ENCODE measurements at regions not wholly inside any gene's neighbourhood (a gene's known extent, or its start where the extent isn't known, plus 50 kb on each side); places are given as distances from the start of the nearest gene placed in this dataset.
A peak's percentile ranks its signal among the peaks of the same experiment; 100 is the strongest.

DNA sequence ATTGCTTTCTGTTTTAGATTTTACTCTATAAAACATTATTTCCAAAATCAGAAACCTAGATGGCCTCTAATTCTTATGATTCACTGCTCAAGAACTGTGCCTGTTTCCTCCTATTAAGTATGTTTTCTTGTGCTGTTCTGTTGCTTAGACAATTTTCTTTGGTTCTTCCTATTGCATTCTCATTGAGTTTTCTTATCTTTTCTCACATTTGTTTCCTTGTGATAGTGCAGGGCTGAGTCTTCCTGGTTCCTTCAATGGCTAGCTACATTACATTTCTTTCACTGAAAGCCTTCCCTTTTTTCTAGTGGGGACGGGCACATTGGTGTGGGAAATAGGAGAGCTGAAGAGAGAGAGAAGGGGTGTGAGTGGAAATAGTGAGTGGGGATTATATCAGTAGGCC lies 183.4 kb downstream of the CALCRL start:
- no peaks in the 10 kb centered on the region for H3K36me3 ChIP-seq (ENCODE audit: control insufficient read depth in 2 of 2, insufficient read depth in 1 of 2, low read length in 2 of 2)
- no peak overlapping the region for H3K27ac ChIP-seq (ENCODE audit: extremely low read depth, low read depth, low read length)
- ChIA-PET POLR2A (no interaction called here), CTCF (interaction anchor here (0.6 kb wide), 1 partner anchor 1311 kb away, joined by 3 read pairs; no protein-coding TSS in a partner anchor)
- H3K9me3 ChIP-seq (ENCODE audit: control insufficient read depth, insufficient read depth, low read depth, low read length) = no peaks in the 10 kb centered on the region
- H3K4me3 ChIP-seq (ENCODE audit: low read depth, low read length) = no peak overlapping the region
- TF ChIP-seq SCRT2 (tag by site-specific recombination; IDR thresholded peaks at IDR 0.05) = no peak
- TF ChIP-seq ZNF274 (IDR thresholded peaks at IDR 0.05; ENCODE audit: low read length) = no peak
- TF ChIP-seq ZNF274 (tag by site-specific recombination; IDR thresholded peaks at IDR 0.05; ENCODE audit: borderline replicate concordance) = no peak
- no peak for TF ChIP-seq ZBTB8A (tag by site-specific recombination; IDR thresholded peaks at IDR 0.05)
- no peak for TF ChIP-seq ZNF555 (tag by site-specific recombination; conservative IDR thresholded peaks at IDR 0.05)
- no peak for TF ChIP-seq ZNF19 (tag by site-specific recombination; IDR thresholded peaks at IDR 0.05; ENCODE audit: low read depth)
- no peak for TF ChIP-seq ZBTB21 (tag by site-specific recombination; IDR thresholded peaks at IDR 0.05)
- no peaks in the 10 kb centered on the region for H3K4me1 ChIP-seq (ENCODE audit: control insufficient read depth, insufficient read depth, low read length)

DNA sequence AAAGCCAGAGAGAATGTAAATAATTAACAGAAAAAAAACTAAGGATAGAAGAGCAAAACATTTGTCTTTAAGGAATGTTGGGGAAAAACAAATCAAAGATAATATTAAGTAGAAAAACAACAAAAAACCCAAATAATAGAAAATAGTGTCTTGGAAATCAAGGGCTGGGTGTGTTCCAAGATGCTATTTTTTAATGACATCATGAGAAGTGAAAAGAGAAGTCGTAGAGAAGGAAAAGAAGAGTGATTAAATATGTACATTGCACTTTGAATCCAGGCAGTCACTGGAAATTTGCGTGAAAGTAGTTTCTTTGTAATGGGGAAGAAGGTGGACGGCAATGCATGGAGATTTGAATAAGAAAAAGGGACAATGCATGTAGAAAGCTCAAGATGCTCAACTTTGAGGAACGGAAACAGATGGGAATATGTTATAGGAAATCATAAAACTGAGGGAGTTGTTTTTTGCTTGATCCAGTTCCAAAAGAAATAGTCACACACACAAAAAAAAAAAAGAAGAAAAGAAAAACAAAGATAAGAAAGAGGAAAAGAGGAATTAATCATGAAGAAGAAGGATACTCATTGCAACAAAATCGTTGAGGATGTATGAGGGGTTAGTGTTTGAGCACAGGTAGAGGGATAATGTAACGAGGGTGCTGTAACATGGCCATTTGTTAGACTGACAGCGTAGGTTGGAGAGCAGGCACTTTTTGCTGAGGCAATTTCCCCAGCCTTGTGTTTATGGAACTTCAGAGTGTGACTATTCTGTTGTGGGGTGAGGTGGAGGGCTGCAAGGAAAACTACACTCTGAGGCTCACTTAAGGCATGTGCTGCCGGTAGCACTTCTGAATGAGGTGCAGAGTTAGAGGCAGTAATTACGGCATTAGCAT lies 184.1 kb downstream of the CALCRL start:
- ChIA-PET CTCF (interaction anchor here (0.6 kb wide), 1 partner anchor 94 kb away, joined by 3 read pairs; no protein-coding TSS in a partner anchor), POLR2A (no interaction called here)
- no peaks in the 10 kb centered on the region for H3K36me3 ChIP-seq (ENCODE audit: control insufficient read depth in 2 of 2, insufficient read depth in 1 of 2, low read length in 2 of 2)
- H3K4me1 ChIP-seq (ENCODE audit: control insufficient read depth, insufficient read depth, low read length) = no peaks in the 10 kb centered on the region
- H3K9me3 ChIP-seq (ENCODE audit: control insufficient read depth, insufficient read depth, low read depth, low read length) = no peaks in the 10 kb centered on the region
- TF ChIP-seq FEZF1 (tag by site-specific recombination; IDR thresholded peaks at IDR 0.05) = no peak
- no peak for TF ChIP-seq ZIC2 (tag by site-specific recombination; IDR thresholded peaks at IDR 0.05)
- no peak for TF ChIP-seq ZNF555 (tag by site-specific recombination; conservative IDR thresholded peaks at IDR 0.05)
- no peak for TF ChIP-seq REPIN1 (tag by site-specific recombination; IDR thresholded peaks at IDR 0.05; ENCODE audit: low read depth)
- TF ChIP-seq, protein P1, sequence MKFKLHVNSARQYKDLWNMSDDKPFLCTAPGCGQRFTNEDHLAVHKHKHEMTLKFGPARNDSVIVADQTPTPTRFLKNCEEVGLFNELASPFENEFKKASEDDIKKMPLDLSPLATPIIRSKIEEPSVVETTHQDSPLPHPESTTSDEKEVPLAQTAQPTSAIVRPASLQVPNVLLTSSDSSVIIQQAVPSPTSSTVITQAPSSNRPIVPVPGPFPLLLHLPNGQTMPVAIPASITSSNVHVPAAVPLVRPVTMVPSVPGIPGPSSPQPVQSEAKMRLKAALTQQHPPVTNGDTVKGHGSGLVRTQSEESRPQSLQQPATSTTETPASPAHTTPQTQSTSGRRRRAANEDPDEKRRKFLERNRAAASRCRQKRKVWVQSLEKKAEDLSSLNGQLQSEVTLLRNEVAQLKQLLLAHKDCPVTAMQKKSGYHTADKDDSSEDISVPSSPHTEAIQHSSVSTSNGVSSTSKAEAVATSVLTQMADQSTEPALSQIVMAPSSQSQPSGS (tag by site-specific recombination; IDR thresholded peaks at IDR 0.05; ENCODE audit: low read depth) = peak; percentile 51
- no peak for TF ChIP-seq HOXC10 (CRISPR knock-in tag; IDR thresholded peaks at IDR 0.05)
- TF ChIP-seq ZNF394 (tag by site-specific recombination; IDR thresholded peaks at IDR 0.05; ENCODE audit: borderline replicate concordance) = no peak
- H3K4me3 ChIP-seq (ENCODE audit: low read depth, low read length) = no peak overlapping the region
- H3K27ac ChIP-seq (ENCODE audit: extremely low read depth, low read depth, low read length) = no peak overlapping the region

DNA sequence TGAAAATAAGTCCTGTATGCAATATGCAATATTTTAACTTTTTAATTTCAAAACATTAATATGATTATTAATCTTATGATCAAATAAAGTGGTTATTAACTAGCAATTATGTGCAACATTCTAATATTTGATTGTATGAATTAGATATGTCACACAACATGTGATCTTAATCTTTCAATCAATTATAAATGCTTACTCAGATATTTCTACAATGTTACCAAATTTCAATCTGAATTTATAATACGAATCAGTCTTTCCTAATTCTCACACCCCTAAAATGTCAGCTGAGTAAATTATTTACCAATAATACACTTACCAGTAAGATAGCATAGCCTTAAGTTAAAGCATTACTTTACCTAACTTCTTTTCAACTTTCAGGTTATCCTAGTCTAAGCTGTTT lies 186.3 kb downstream of the CALCRL start:
- Histone ChIP-seq H3K4me1 (ENCODE audit: control insufficient read depth, insufficient read depth, low read length) (no peaks in the 10 kb centered on the region), H3K36me3 (ENCODE audit: control insufficient read depth in 2 of 2, insufficient read depth in 1 of 2, low read length in 2 of 2) (no peaks in the 10 kb centered on the region), H3K27ac (ENCODE audit: extremely low read depth, low read depth, low read length) (no peak overlapping the region), H3K4me3 (ENCODE audit: low read depth, low read length) (no peak overlapping the region), H3K9me3 (ENCODE audit: control insufficient read depth, insufficient read depth, low read depth, low read length) (no peaks in the 10 kb centered on the region)
- CTCF ChIA-PET = interaction anchor here (0.6 kb wide), 1 partner anchor 1228 kb away, joined by 3 read pairs; no protein-coding TSS in a partner anchor
- POLR2A ChIA-PET = no interaction called here
- no peak for TF ChIP-seq ZNF335 (tag by site-specific recombination; conservative IDR thresholded peaks at IDR 0.05)
- TF ChIP-seq ZFP69B (tag by site-specific recombination; IDR thresholded peaks at IDR 0.05) = no peak
- TF ChIP-seq ZNF366 (tag by site-specific recombination; conservative IDR thresholded peaks at IDR 0.05) = no peak
- TF ChIP-seq, protein P2, sequence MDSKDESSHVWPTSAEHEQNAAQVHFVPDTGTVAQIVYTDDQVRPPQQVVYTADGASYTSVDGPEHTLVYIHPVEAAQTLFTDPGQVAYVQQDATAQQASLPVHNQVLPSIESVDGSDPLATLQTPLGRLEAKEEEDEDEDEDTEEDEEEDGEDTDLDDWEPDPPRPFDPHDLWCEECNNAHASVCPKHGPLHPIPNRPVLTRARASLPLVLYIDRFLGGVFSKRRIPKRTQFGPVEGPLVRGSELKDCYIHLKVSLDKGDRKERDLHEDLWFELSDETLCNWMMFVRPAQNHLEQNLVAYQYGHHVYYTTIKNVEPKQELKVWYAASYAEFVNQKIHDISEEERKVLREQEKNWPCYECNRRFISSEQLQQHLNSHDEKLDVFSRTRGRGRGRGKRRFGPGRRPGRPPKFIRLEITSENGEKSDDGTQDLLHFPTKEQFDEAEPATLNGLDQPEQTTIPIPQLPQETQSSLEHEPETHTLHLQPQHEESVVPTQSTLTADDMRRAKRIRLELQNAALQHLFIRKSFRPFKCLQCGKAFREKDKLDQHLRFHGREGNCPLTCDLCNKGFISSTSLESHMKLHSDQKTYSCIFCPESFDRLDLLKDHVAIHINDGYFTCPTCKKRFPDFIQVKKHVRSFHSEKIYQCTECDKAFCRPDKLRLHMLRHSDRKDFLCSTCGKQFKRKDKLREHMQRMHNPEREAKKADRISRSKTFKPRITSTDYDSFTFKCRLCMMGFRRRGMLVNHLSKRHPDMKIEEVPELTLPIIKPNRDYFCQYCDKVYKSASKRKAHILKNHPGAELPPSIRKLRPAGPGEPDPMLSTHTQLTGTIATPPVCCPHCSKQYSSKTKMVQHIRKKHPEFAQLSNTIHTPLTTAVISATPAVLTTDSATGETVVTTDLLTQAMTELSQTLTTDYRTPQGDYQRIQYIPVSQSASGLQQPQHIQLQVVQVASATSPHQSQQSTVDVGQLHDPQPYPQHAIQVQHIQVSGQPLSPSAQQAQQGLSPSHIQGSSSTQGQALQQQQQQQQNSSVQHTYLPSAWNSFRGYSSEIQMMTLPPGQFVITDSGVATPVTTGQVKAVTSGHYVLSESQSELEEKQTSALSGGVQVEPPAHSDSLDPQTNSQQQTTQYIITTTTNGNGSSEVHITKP (tag by site-specific recombination; IDR thresholded peaks at IDR 0.05) = no peak
- no peak for TF ChIP-seq REPIN1 (tag by site-specific recombination; IDR thresholded peaks at IDR 0.05; ENCODE audit: low read depth)
- no peak for TF ChIP-seq ZNF266 (tag by site-specific recombination; IDR thresholded peaks at IDR 0.05; ENCODE audit: low read depth)
- no peak for TF ChIP-seq ZBTB20 (tag by site-specific recombination; IDR thresholded peaks at IDR 0.05)
- TF ChIP-seq ZNF530 (tag by site-specific recombination; IDR thresholded peaks at IDR 0.05; ENCODE audit: low read depth) = no peak
- TF ChIP-seq GLIS2 (tag by site-specific recombination; IDR thresholded peaks at IDR 0.05) = no peak
- no peak for TF ChIP-seq KLF1 (tag by site-specific recombination; IDR thresholded peaks at IDR 0.05)
- TF ChIP-seq, protein P3, sequence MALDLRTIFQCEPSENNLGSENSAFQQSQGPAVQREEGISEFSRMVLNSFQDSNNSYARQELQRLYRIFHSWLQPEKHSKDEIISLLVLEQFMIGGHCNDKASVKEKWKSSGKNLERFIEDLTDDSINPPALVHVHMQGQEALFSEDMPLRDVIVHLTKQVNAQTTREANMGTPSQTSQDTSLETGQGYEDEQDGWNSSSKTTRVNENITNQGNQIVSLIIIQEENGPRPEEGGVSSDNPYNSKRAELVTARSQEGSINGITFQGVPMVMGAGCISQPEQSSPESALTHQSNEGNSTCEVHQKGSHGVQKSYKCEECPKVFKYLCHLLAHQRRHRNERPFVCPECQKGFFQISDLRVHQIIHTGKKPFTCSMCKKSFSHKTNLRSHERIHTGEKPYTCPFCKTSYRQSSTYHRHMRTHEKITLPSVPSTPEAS (tag by site-specific recombination; IDR thresholded peaks at IDR 0.05) = no peak
- TF ChIP-seq, protein P4, sequence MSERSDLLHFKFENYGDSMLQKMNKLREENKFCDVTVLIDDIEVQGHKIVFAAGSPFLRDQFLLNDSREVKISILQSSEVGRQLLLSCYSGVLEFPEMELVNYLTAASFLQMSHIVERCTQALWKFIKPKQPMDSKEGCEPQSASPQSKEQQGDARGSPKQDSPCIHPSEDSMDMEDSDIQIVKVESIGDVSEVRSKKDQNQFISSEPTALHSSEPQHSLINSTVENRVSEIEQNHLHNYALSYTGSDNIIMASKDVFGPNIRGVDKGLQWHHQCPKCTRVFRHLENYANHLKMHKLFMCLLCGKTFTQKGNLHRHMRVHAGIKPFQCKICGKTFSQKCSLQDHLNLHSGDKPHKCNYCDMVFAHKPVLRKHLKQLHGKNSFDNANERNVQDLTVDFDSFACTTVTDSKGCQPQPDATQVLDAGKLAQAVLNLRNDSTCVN (tag by site-specific recombination; optimal IDR thresholded peaks at IDR 0.05) = no peak

All from HEK293 (cell line).